ENCODE measurements at regions not wholly inside any gene's neighbourhood (a gene's known extent, or its start where the extent isn't known, plus 50 kb on each side); places are given as distances from the start of the nearest gene placed in this dataset.

- TF ChIP-seq SUZ12 (IDR thresholded peaks at IDR 0.05): no peak
- TF ChIP-seq L3MBTL2 (conservative IDR thresholded peaks at IDR 0.05): no peak
- TF ChIP-seq FOXK2 (IDR thresholded peaks at IDR 0.05): no peak
These were observed 2023.9 kb upstream of the CELF4 start for GRCh38 chr18:39589496-39589895.

Measured in HEK293T (cell line).